Neural cell (in vitro differentiated cells): ENCODE measurements at regions not wholly inside any gene's neighbourhood (a gene's known extent, or its start where the extent isn't known, plus 50 kb on each side); places are given as distances from the start of the nearest gene placed in this dataset.

Experiments used
- H2AFZ ChIP-seq: fragments of 200-600, 300-800 bp; sonication (generic), shearing (Covaris generic); 2 replicates; pipeline ENCODE4 v1.6.0; 2014; ENCODE audit warnings: low read depth, mild to moderate bottlenecking, antibody characterized with exemption, low read length, moderate library complexity
- H3F3A ChIP-seq: fragments of 200-600 bp; shearing (Covaris generic); 2 replicates; pipeline ENCODE4 v1.6.1; 2016; ENCODE audit warnings: mild to moderate bottlenecking, moderate library complexity, mixed read lengths, antibody characterized with exemption, low read length; ENCODE audit not compliant: insufficient read depth, poor library complexity, severe bottlenecking
- H3K27ac ChIP-seq: fragments of 200-600, 300-800 bp; sonication (generic), shearing (Covaris generic); 2 replicates; pipeline ENCODE4 v1.5.1; 2014; ENCODE audit warnings: mild to moderate bottlenecking, low read length, moderate library complexity
- H3K27me3 ChIP-seq: fragments of 300-800, 200-600 bp; sonication (generic), shearing (Covaris generic); 2 replicates; pipeline ENCODE4 v1.6.0; 2014; ENCODE audit warnings: mild to moderate bottlenecking, low read depth, low read length, moderate library complexity; ENCODE audit not compliant: insufficient read depth
- H3K36me3 ChIP-seq: fragments of 300-800, 200-600 bp; sonication (generic), shearing (Covaris generic); 2 replicates; pipeline ENCODE4 v1.5.1; 2014; ENCODE audit warnings: mild to moderate bottlenecking, antibody characterized with exemption, low read length, moderate library complexity; ENCODE audit not compliant: insufficient read depth
- H3K4me2 ChIP-seq: fragments of 300-800, 200-600 bp; sonication (generic), shearing (Covaris generic); 2 replicates; pipeline ENCODE4 v1.6.0; 2014; ENCODE audit warnings: mild to moderate bottlenecking, low read length
- H3K4me3 ChIP-seq: fragments of 300-800, 200-600 bp; sonication (generic), shearing (Covaris generic); 2 replicates; pipeline ENCODE4 v1.5.1; 2014; ENCODE audit warnings: mild to moderate bottlenecking, low read length, moderate library complexity
- H3K79me2 ChIP-seq: fragments of 200-600 bp; shearing (Covaris generic); replicated peaks from 2 replicates; pipeline ENCODE4 v1.6.0; 2014; ENCODE audit warnings: mild to moderate bottlenecking, low read length, moderate library complexity; ENCODE audit not compliant: insufficient read depth
- H3K9ac ChIP-seq: fragments of 300-800, 200-600 bp; sonication (generic), shearing (Covaris generic); 2 replicates; pipeline ENCODE4 v1.6.1; 2016; ENCODE audit warnings: mild to moderate bottlenecking, low read length, mixed read lengths
- H3K9me2 ChIP-seq: fragments of 200-600 bp; shearing (Covaris generic); 2 replicates; pipeline ENCODE4 v1.6.1; 2016; ENCODE audit warnings: mild to moderate bottlenecking, low read length, mixed read lengths; ENCODE audit not compliant: insufficient read depth
- H3K9me3 ChIP-seq: fragments of 200-600, 300-800 bp; sonication (generic), shearing (Covaris generic); 2 replicates; pipeline ENCODE4 v1.6.1; 2016; ENCODE audit warnings: mild to moderate bottlenecking, mixed run types, low read length, moderate library complexity, mixed read lengths
- H4K20me1 ChIP-seq: fragments of 200-600 bp; shearing (Covaris generic); 2 replicates; pipeline ENCODE4 v1.6.1; 2016; ENCODE audit warnings: mild to moderate bottlenecking, mixed run types; ENCODE audit not compliant: insufficient read depth
- CTCF ChIP-seq: fragments of 450-650 bp; IDR thresholded peaks from 2 replicates; pipeline ENCODE4 v1.5.1; 2014; ENCODE audit warnings: antibody characterized with exemption, mild to moderate bottlenecking, moderate library complexity; ENCODE audit not compliant: poor library complexity, severe bottlenecking
- EP300 ChIP-seq: fragments of 450-650 bp; conservative IDR thresholded peaks from 2 replicates; pipeline ENCODE4 v1.6.1; 2014; ENCODE audit warnings: antibody characterized with exemption, mild to moderate bottlenecking, moderate library complexity; ENCODE audit not compliant: poor library complexity, severe bottlenecking
- EZH2 ChIP-seq: fragments of 200-600, 300-800 bp; shearing (Covaris generic), sonication (generic); IDR thresholded peaks from 2 replicates; pipeline ENCODE4 v1.6.1; 2014; ENCODE audit warnings: antibody characterized with exemption, low read length, borderline replicate concordance, mild to moderate bottlenecking; ENCODE audit not compliant: insufficient read depth, poor library complexity, severe bottlenecking
- MXI1 ChIP-seq: fragments of 450-650 bp; conservative IDR thresholded peaks from 2 replicates; pipeline ENCODE4 v1.6.1; 2014; ENCODE audit warnings: antibody characterized with exemption, mild to moderate bottlenecking; ENCODE audit not compliant: poor library complexity, severe bottlenecking
- POLR2AphosphoS5 ChIP-seq: IDR thresholded peaks from 2 replicates; pipeline ENCODE4 v1.6.1; 2012
- RAD21 ChIP-seq: fragments of 450-650 bp; conservative IDR thresholded peaks from 2 replicates; pipeline ENCODE4 v1.6.1; 2014; ENCODE audit warnings: antibody characterized with exemption, mild to moderate bottlenecking, moderate library complexity
- SMC3 ChIP-seq: fragments of 450-650 bp; conservative IDR thresholded peaks from 2 replicates; pipeline ENCODE4 v1.6.1; 2014; ENCODE audit warnings: antibody characterized with exemption, mild to moderate bottlenecking, moderate library complexity; ENCODE audit not compliant: poor library complexity
- TAF1 ChIP-seq: IDR thresholded peaks from 2 replicates; pipeline ENCODE4 v1.6.1; 2012; ENCODE audit warnings: low read depth
- TF ChIP-seq, protein P1 (sequence below): IDR thresholded peaks from 2 replicates; pipeline ENCODE4 v1.6.1; 2012; ENCODE audit warnings: borderline replicate concordance

GRCh38 chr22:48607901-48608662 is 1219.6 kb downstream of the BRD1 start:
- no peak overlapping the region for H3K9ac ChIP-seq
- H3K79me2 ChIP-seq: no peaks in the 10 kb centered on the region
- H3K27me3 ChIP-seq: no peaks in the 10 kb centered on the region
- no peak overlapping the region for H3K4me3 ChIP-seq
- H4K20me1 ChIP-seq: no peaks in the 10 kb centered on the region
- H3K9me2 ChIP-seq: no peaks in the 10 kb centered on the region
- H3K36me3 ChIP-seq: no peaks in the 10 kb centered on the region
- H2AFZ ChIP-seq: no peak overlapping the region
- no peaks in the 10 kb centered on the region for H3K9me3 ChIP-seq
- no peak overlapping the region for H3K27ac ChIP-seq
- no peak overlapping the region for H3K4me2 ChIP-seq
- TF ChIP-seq CTCF: no peak
- TF ChIP-seq EZH2: no peak
- no peak for TF ChIP-seq SMC3
- TF ChIP-seq MXI1: no peak
- H3F3A ChIP-seq: no peaks in the 10 kb centered on the region

DNA sequence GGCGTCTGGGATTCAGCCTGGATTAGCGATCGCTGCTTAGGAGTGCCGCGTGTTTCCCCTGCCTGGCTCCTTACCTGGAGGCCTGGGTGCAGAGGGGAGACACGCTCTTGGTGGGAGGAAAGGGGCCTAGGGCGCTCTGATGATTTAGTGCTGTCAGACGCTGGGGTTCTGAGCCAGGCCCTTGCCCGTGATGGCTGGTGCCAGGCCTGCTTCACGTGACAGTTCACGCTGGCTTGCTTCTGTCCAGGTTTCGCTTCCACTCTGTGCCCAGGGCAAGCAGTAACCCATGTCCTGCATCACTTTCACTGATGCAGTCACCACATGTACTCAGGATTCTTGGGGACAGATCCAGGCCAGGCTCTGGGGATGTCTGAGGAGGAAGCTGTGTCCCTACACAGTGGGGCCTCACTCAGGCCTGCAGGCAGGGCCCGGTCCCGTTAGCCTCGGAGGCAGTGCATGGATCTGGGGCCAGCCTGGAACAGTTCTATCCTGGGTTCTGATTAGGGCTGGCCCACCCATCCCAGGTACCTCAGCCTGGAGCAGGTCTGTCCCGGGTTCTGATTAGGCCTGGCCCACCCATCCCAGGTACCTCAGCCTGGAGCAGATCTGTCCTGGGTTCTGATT is 1220.9 kb downstream of the BRD1 start:
- Histone ChIP-seq H3K36me3 (no peaks in the 10 kb centered on the region), H3K9me3 (no peaks in the 10 kb centered on the region), H2AFZ (no peak overlapping the region), H3F3A (no peaks in the 10 kb centered on the region), H3K4me3 (no peak overlapping the region), H3K9me2 (no peaks in the 10 kb centered on the region), H3K4me2 (no peak overlapping the region), H3K9ac (no peak overlapping the region), H3K79me2 (no peaks in the 10 kb centered on the region), H3K27ac (no peak overlapping the region), H4K20me1 (no peaks in the 10 kb centered on the region), H3K27me3 (no peaks in the 10 kb centered on the region)
- TF ChIP-seq RAD21: no peak
- no peak for TF ChIP-seq TAF1
- no peak for TF ChIP-seq EP300
- TF ChIP-seq EZH2: no peak
- TF ChIP-seq, protein P1, sequence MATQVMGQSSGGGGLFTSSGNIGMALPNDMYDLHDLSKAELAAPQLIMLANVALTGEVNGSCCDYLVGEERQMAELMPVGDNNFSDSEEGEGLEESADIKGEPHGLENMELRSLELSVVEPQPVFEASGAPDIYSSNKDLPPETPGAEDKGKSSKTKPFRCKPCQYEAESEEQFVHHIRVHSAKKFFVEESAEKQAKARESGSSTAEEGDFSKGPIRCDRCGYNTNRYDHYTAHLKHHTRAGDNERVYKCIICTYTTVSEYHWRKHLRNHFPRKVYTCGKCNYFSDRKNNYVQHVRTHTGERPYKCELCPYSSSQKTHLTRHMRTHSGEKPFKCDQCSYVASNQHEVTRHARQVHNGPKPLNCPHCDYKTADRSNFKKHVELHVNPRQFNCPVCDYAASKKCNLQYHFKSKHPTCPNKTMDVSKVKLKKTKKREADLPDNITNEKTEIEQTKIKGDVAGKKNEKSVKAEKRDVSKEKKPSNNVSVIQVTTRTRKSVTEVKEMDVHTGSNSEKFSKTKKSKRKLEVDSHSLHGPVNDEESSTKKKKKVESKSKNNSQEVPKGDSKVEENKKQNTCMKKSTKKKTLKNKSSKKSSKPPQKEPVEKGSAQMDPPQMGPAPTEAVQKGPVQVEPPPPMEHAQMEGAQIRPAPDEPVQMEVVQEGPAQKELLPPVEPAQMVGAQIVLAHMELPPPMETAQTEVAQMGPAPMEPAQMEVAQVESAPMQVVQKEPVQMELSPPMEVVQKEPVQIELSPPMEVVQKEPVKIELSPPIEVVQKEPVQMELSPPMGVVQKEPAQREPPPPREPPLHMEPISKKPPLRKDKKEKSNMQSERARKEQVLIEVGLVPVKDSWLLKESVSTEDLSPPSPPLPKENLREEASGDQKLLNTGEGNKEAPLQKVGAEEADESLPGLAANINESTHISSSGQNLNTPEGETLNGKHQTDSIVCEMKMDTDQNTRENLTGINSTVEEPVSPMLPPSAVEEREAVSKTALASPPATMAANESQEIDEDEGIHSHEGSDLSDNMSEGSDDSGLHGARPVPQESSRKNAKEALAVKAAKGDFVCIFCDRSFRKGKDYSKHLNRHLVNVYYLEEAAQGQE: no peak
- no peak for TF ChIP-seq POLR2AphosphoS5
- no peak for TF ChIP-seq CTCF
- no peak for TF ChIP-seq SMC3
